Neural progenitor cell (in vitro differentiated cells): ENCODE measurements at regions not wholly inside any gene's neighbourhood (a gene's known extent, or its start where the extent isn't known, plus 50 kb on each side); places are given as distances from the start of the nearest gene placed in this dataset.

Experiments used
- CTCF ChIP-seq: fragments of 200-600 bp; sonication (generic); IDR thresholded peaks from 2 replicates; pipeline ENCODE4 v1.5.1; 2017; ENCODE audit warnings: antibody characterized with exemption, mild to moderate bottlenecking
- EZH2phosphoT487 ChIP-seq: fragments of 200-600 bp; sonication (generic); IDR thresholded peaks from 2 replicates; pipeline ENCODE4 v1.6.1; 2017; ENCODE audit warnings: antibody characterized with exemption

- TF ChIP-seq EZH2phosphoT487 (no peak), CTCF (no peak)
Measured at GRCh38 chr6:168243812-168244376, 75.7 kb downstream of the DACT2 start.
